ENCODE measurements at regions not wholly inside any gene's neighbourhood (a gene's known extent, or its start where the extent isn't known, plus 50 kb on each side); places are given as distances from the start of the nearest gene placed in this dataset.

- TF ChIP-seq IRF2 (CRISPR knock-in tag; IDR thresholded peaks at IDR 0.05; ENCODE audit: borderline replicate concordance, low read depth) (no peak), MXD4 (CRISPR knock-in tag; IDR thresholded peaks at IDR 0.05; ENCODE audit: borderline replicate concordance) (no peak)
Observed at GRCh38 chr3:74515451-74515850, 99.0 kb downstream of the CNTN3 start.
